Thyroid gland (tissue), 4 donors: ENCODE measurements at regions not wholly inside any gene's neighbourhood (a gene's known extent, or its start where the extent isn't known, plus 50 kb on each side); places are given as distances from the start of the nearest gene placed in this dataset.
"Not testable (repeated sequence)": the region's sequence is repeated elsewhere in the genome, so short reads cannot be mapped to it uniquely, and the experiment has no call there.

Experiments
- DNase-seq, 2 donors: peaks; one replicate each; pipeline ENCODE4 v3.0.0-alpha.2; 2019
- H3K27ac ChIP-seq, 3 donors: fragments of 200-600 bp; sonication (generic); 1 replicate in 2 of 3; 2 replicates in 1 of 3; pipeline ENCODE4 v1.5.1; 2016 to 2019; ENCODE audit warnings: mild to moderate bottlenecking in 1 of 3, moderate library complexity in 1 of 3
- H3K27me3 ChIP-seq: fragments of 200-600 bp; sonication (generic); one replicate; pipeline ENCODE4 v1.5.1; 2019
- H3K36me3 ChIP-seq, 2 donors: fragments of 200-600 bp; sonication (generic); one replicate each; pipeline ENCODE4 v1.5.1; 2016 to 2019
- H3K4me1 ChIP-seq, 2 donors: fragments of 200-600 bp; sonication (generic); one replicate each; pipeline ENCODE4 v1.5.1; 2017 to 2019
- H3K4me3 ChIP-seq, 3 donors: fragments of 200-600 bp; sonication (generic); replicated peaks in 1 of 3; 1 replicate in 2 of 3; 2 replicates in 1 of 3; pipeline ENCODE4 v1.5.1; 2016; ENCODE audit warnings: mild to moderate bottlenecking in 1 of 3
- H3K9me3 ChIP-seq: fragments of 200-600 bp; sonication (generic); one replicate; pipeline ENCODE4 v1.5.1; 2017
- CTCF ChIP-seq, 6 experiments: fragments of 200-600 bp in 3 of 6; fragments of 450-650 bp in 3 of 6; sonication (generic) in 3 of 6; IDR thresholded peaks; one replicate each; pipeline ENCODE4 v1.5.1; 2016 to 2019; ENCODE audit warnings: antibody characterized with exemption in 6 of 6, mild to moderate bottlenecking in 2 of 6, inconsistent platforms in 1 of 6, moderate library complexity in 1 of 6
- POLR2A ChIP-seq, 2 donors: fragments of 450-650 bp; IDR thresholded peaks; one replicate each; pipeline ENCODE4 v1.6.1; 2017; ENCODE audit warnings: antibody characterized with exemption in 2 of 2, mild to moderate bottlenecking in 2 of 2, moderate library complexity in 1 of 2
- WGBS, 2 donors: methylation state at CpG; one replicate each; pipeline ENCODE4 v1.1.5; 2017; 5-methylcytosine and 5-hydroxymethylcytosine counted together
- intact Hi-C: fragments of 100-400 bp; cut with DNase I; formaldehyde crosslinking; loops from one replicate; pipeline ENCODE4 v1.15.1; 2023

GRCh38 chr6:103335412-103335811 is 1524.3 kb downstream of the HACE1 start:
- H3K4me1 ChIP-seq = no peaks in the 10 kb centered on the region
- no peak for DNase-seq
- no peak overlapping the region for H3K4me3 ChIP-seq
- intact Hi-C loops = no loop called here
- H3K27ac ChIP-seq = no peak overlapping the region
- TF ChIP-seq POLR2A (IDR thresholded peaks at IDR 0.05) (no peak), CTCF (IDR thresholded peaks at IDR 0.05) (no peak)
- no peaks in the 10 kb centered on the region for H3K27me3 ChIP-seq
- H3K9me3 ChIP-seq = no peaks in the 10 kb centered on the region
- 47 to 57% methylated on average over 2 of the region's 2 CpGs for WGBS, 2 donors
- H3K36me3 ChIP-seq = no peaks in the 10 kb centered on the region

- no peak overlapping the region for H3K27ac ChIP-seq
- H3K4me1 ChIP-seq = no peaks in the 10 kb centered on the region
- no peak for TF ChIP-seq CTCF (IDR thresholded peaks at IDR 0.05)
- no peak for TF ChIP-seq POLR2A (IDR thresholded peaks at IDR 0.05)
- H3K9me3 ChIP-seq = no peaks in the 10 kb centered on the region
- intact Hi-C loops = no loop called here
- no peaks in the 10 kb centered on the region for H3K27me3 ChIP-seq
- DNase-seq = no peak
- H3K36me3 ChIP-seq = no peaks in the 10 kb centered on the region
- WGBS, 2 donors = 63 to 68% methylated on average over 4 of the region's 4 CpGs
- H3K4me3 ChIP-seq = no peak overlapping the region
These were observed 1532.7 kb downstream of the HACE1 start for GRCh38 chr6:103326760-103327757.

GRCh38 chr6:103313432-103313831 is 1546.3 kb downstream of the HACE1 start:
- no peaks in the 10 kb centered on the region for H3K27me3 ChIP-seq
- no peak for DNase-seq
- TF ChIP-seq POLR2A (IDR thresholded peaks at IDR 0.05) = no peak
- no peak for TF ChIP-seq CTCF (IDR thresholded peaks at IDR 0.05)
- H3K4me3 ChIP-seq = no peak overlapping the region
- no peaks in the 10 kb centered on the region for H3K36me3 ChIP-seq
- H3K27ac ChIP-seq = no peak overlapping the region
- no peaks in the 10 kb centered on the region for H3K4me1 ChIP-seq
- H3K9me3 ChIP-seq = no peaks in the 10 kb centered on the region
- intact Hi-C loops = no loop called here

GRCh38 chr6:103294376-103294775 is 1565.3 kb downstream of the HACE1 start:
- H3K27ac ChIP-seq, H3K4me1 ChIP-seq, H3K9me3 ChIP-seq, H3K27me3 ChIP-seq, intact Hi-C loops, H3K4me3 ChIP-seq, DNase-seq, H3K36me3 ChIP-seq: not testable (repeated sequence)
- no CpG with 5 or more reads among the region's 35 CpGs for WGBS, 2 donors

- no peaks in the 10 kb centered on the region for H3K9me3 ChIP-seq
- intact Hi-C loops = no loop called here
- 49 to 62% methylated on average over 2 of the region's 2 CpGs for WGBS, 2 donors
- TF ChIP-seq POLR2A (IDR thresholded peaks at IDR 0.05) (no peak), CTCF (IDR thresholded peaks at IDR 0.05) (no peak)
- no peak overlapping the region for H3K4me3 ChIP-seq
- H3K27me3 ChIP-seq = no peaks in the 10 kb centered on the region
- no peak for DNase-seq
- H3K36me3 ChIP-seq = no peaks in the 10 kb centered on the region
- H3K27ac ChIP-seq = no peak overlapping the region
- no peaks in the 10 kb centered on the region for H3K4me1 ChIP-seq
These were observed 1574.9 kb downstream of the HACE1 start for GRCh38 chr6:103284835-103285234.
